ENCODE measurements at regions not wholly inside any gene's neighbourhood (a gene's known extent, or its start where the extent isn't known, plus 50 kb on each side); places are given as distances from the start of the nearest gene placed in this dataset.

GRCh38 chr18:51762373-51762772 is 564.9 kb upstream of the MEX3C start:
- no peak for DNase-seq
- TF ChIP-seq CTCF (IDR thresholded peaks at IDR 0.05; ENCODE audit: control extremely low read depth, extremely low read depth): no peak
- ATAC-seq (ENCODE audit: insufficient read depth, low FRiP score): no peak
- no peaks in the 10 kb centered on the region for H3K9me3 ChIP-seq (ENCODE audit: control insufficient read depth in 4 of 4, insufficient read depth in 3 of 4, low read length in 3 of 4)
- H3K27me3 ChIP-seq (ENCODE audit: control insufficient read depth in 3 of 3, insufficient read depth in 3 of 3, low read length in 2 of 3): no peaks in the 10 kb centered on the region
- H3K27ac ChIP-seq (ENCODE audit: low read depth in 1 of 2, low read length in 1 of 2): no peak overlapping the region
- WGBS, 2 donors: 70 to 83% methylated on average over 1 of the region's 1 CpG
- H3K36me3 ChIP-seq (ENCODE audit: control insufficient read depth in 4 of 4, insufficient read depth in 4 of 4, low read length in 4 of 4): no peaks in the 10 kb centered on the region
- no peak overlapping the region for H3K9ac ChIP-seq (ENCODE audit: insufficient read depth in 1 of 2, low read length in 2 of 2)
- H3K4me3 ChIP-seq: no peak overlapping the region
- no peaks in the 10 kb centered on the region for H3K4me1 ChIP-seq (ENCODE audit: control insufficient read depth in 5 of 5, insufficient read depth in 5 of 5, low read length in 5 of 5)

- TF ChIP-seq CTCF (IDR thresholded peaks at IDR 0.05; ENCODE audit: control extremely low read depth, extremely low read depth): no peak
- ATAC-seq (ENCODE audit: insufficient read depth, low FRiP score) (no peak), DNase-seq (no peak)
- Histone ChIP-seq H3K27ac (ENCODE audit: low read depth in 1 of 2, low read length in 1 of 2) (no peak overlapping the region), H3K9ac (ENCODE audit: insufficient read depth in 1 of 2, low read length in 2 of 2) (no peak overlapping the region), H3K36me3 (ENCODE audit: control insufficient read depth in 4 of 4, insufficient read depth in 4 of 4, low read length in 4 of 4) (no peaks in the 10 kb centered on the region), H3K27me3 (ENCODE audit: control insufficient read depth in 3 of 3, insufficient read depth in 3 of 3, low read length in 2 of 3) (no peaks in the 10 kb centered on the region), H3K4me1 (ENCODE audit: control insufficient read depth in 5 of 5, insufficient read depth in 5 of 5, low read length in 5 of 5) (no peaks in the 10 kb centered on the region), H3K4me3 (no peak overlapping the region), H3K9me3 (ENCODE audit: control insufficient read depth in 4 of 4, insufficient read depth in 3 of 4, low read length in 3 of 4) (no peaks in the 10 kb centered on the region)
- 75 to 76% methylated on average over 3 of the region's 3 CpGs for WGBS, 2 donors
Measured at GRCh38 chr18:51765606-51766360, 568.3 kb upstream of the MEX3C start.

GRCh38 chr18:51767293-51767692 is 569.8 kb upstream of the MEX3C start:
- TF ChIP-seq CTCF (IDR thresholded peaks at IDR 0.05; ENCODE audit: control extremely low read depth, extremely low read depth): no peak
- no peaks in the 10 kb centered on the region for H3K27me3 ChIP-seq (ENCODE audit: control insufficient read depth in 3 of 3, insufficient read depth in 3 of 3, low read length in 2 of 3)
- H3K36me3 ChIP-seq (ENCODE audit: control insufficient read depth in 4 of 4, insufficient read depth in 4 of 4, low read length in 4 of 4): no peaks in the 10 kb centered on the region
- ATAC-seq (ENCODE audit: insufficient read depth, low FRiP score): no peak
- H3K4me3 ChIP-seq: no peak overlapping the region
- 70 to 83% methylated on average over 1 of the region's 1 CpG for WGBS, 2 donors
- H3K9me3 ChIP-seq (ENCODE audit: control insufficient read depth in 4 of 4, insufficient read depth in 3 of 4, low read length in 3 of 4): no peaks in the 10 kb centered on the region
- no peak overlapping the region for H3K27ac ChIP-seq (ENCODE audit: low read depth in 1 of 2, low read length in 1 of 2)
- no peak overlapping the region for H3K9ac ChIP-seq (ENCODE audit: insufficient read depth in 1 of 2, low read length in 2 of 2)
- no peak for DNase-seq
- H3K4me1 ChIP-seq (ENCODE audit: control insufficient read depth in 5 of 5, insufficient read depth in 5 of 5, low read length in 5 of 5): no peaks in the 10 kb centered on the region

- no peak for TF ChIP-seq CTCF (IDR thresholded peaks at IDR 0.05; ENCODE audit: control extremely low read depth, extremely low read depth)
- DNase-seq: no peak
- 75 to 82% methylated on average over 4 of the region's 4 CpGs for WGBS, 2 donors
Measured at GRCh38 chr18:51778115-51778514, 561.9 kb upstream of the DCC start.

More at GRCh38 chr18:51778115-51778514, 561.9 kb upstream of the DCC start:
- Histone ChIP-seq H3K27ac (ENCODE audit: low read depth in 1 of 2, low read length in 1 of 2) (no peak overlapping the region), H3K27me3 (ENCODE audit: control insufficient read depth in 3 of 3, insufficient read depth in 3 of 3, low read length in 2 of 3) (no peaks in the 10 kb centered on the region), H3K9ac (ENCODE audit: insufficient read depth in 1 of 2, low read length in 2 of 2) (no peak overlapping the region), H3K9me3 (ENCODE audit: control insufficient read depth in 4 of 4, insufficient read depth in 3 of 4, low read length in 3 of 4) (no peaks in the 10 kb centered on the region), H3K4me3 (no peak overlapping the region), H3K36me3 (ENCODE audit: control insufficient read depth in 4 of 4, insufficient read depth in 4 of 4, low read length in 4 of 4) (no peaks in the 10 kb centered on the region), H3K4me1 (ENCODE audit: control insufficient read depth in 5 of 5, insufficient read depth in 5 of 5, low read length in 5 of 5) (no peaks in the 10 kb centered on the region)
- no peak for ATAC-seq (ENCODE audit: insufficient read depth, low FRiP score)

All from lung (tissue), 11 donors.